HL-60 (cell line): ENCODE measurements at regions not wholly inside any gene's neighbourhood (a gene's known extent, or its start where the extent isn't known, plus 50 kb on each side); places are given as distances from the start of the nearest gene placed in this dataset.

Source experiments
- DNase-seq, 2 experiments: peaks; one replicate each; pipeline ENCODE4 v3.0.0-alpha.2; 2010 to 2020; ENCODE audit warnings: low read depth in 1 of 2, low spot score in 1 of 2
- H3K27ac ChIP-seq: fragments of 250-450 bp; sonication (Bioruptor Pico); replicated peaks from 2 replicates; pipeline ENCODE4 v1.5.1; 2020; ENCODE audit warnings: mild to moderate bottlenecking, moderate library complexity
- H3K27me3 ChIP-seq: fragments of 250-450 bp; sonication (Bioruptor Pico); 2 replicates; pipeline ENCODE4 v1.5.1; 2021; ENCODE audit warnings: mild to moderate bottlenecking, moderate library complexity; ENCODE audit not compliant: insufficient read depth, poor library complexity, severe bottlenecking
- H3K4me3 ChIP-seq: replicated peaks from 2 replicates; pipeline ENCODE4 v1.5.1; 2011; ENCODE audit warnings: mild to moderate bottlenecking, control low read depth, low read length; ENCODE audit not compliant: insufficient read depth
- CTCF ChIP-seq: IDR thresholded peaks from one replicate; pipeline ENCODE4 v1.5.1; 2011; ENCODE audit warnings: low read length, control low read depth, inconsistent platforms; ENCODE audit not compliant: insufficient read depth
- GABPA ChIP-seq: IDR thresholded peaks from 2 replicates; pipeline ENCODE4 v1.6.1; 2012; ENCODE audit warnings: low read depth
- POLR2AphosphoS5 ChIP-seq: IDR thresholded peaks from 2 replicates; pipeline ENCODE4 v1.6.1; 2012; ENCODE audit warnings: low read depth
- REST ChIP-seq: IDR thresholded peaks from 2 replicates; pipeline ENCODE4 v1.6.1; 2012; ENCODE audit warnings: low read depth; ENCODE audit not compliant: insufficient replicate concordance
- SPI1 ChIP-seq: IDR thresholded peaks from 2 replicates; pipeline ENCODE4 v1.6.1; 2012; ENCODE audit warnings: low read depth, mild to moderate bottlenecking, borderline replicate concordance

GRCh38 chr11:109027851-109028250 lies 363.0 kb downstream of the DDX10 start:
- H3K27me3 ChIP-seq: no peaks in the 10 kb centered on the region
- H3K4me3 ChIP-seq: no peak overlapping the region
- no peak overlapping the region for H3K27ac ChIP-seq
- DNase-seq: no peak
- no peak for TF ChIP-seq SPI1
- no peak for TF ChIP-seq CTCF
- no peak for TF ChIP-seq REST
- TF ChIP-seq POLR2AphosphoS5: no peak
- no peak for TF ChIP-seq GABPA

- no peak for DNase-seq
- no peak overlapping the region for H3K27ac ChIP-seq
- no peak overlapping the region for H3K4me3 ChIP-seq
- no peak for TF ChIP-seq GABPA
- TF ChIP-seq SPI1: no peak
- no peak for TF ChIP-seq CTCF
- no peak for TF ChIP-seq REST
- TF ChIP-seq POLR2AphosphoS5: no peak
- H3K27me3 ChIP-seq: no peaks in the 10 kb centered on the region
Observed at GRCh38 chr11:109029927-109030326, 365.1 kb downstream of the DDX10 start.

- Histone ChIP-seq H3K4me3 (no peak overlapping the region), H3K27me3 (no peaks in the 10 kb centered on the region), H3K27ac (no peak overlapping the region)
- TF ChIP-seq REST (no peak), POLR2AphosphoS5 (no peak), SPI1 (no peak)
- no peak for DNase-seq
Observed at GRCh38 chr11:109033627-109034338, 368.9 kb downstream of the DDX10 start.
